Testis (tissue), 2 donors: ENCODE measurements at regions not wholly inside any gene's neighbourhood (a gene's known extent, or its start where the extent isn't known, plus 50 kb on each side); places are given as distances from the start of the nearest gene placed in this dataset.

Experiments
- DNase-seq: peaks from one replicate; pipeline ENCODE4 v3.0.0-alpha.2; 2019
- H3K27ac ChIP-seq, 2 donors: fragments of 200-600 bp; sonication (generic); one replicate each; pipeline ENCODE4 v1.5.1; 2019
- H3K27me3 ChIP-seq: fragments of 200-600 bp; sonication (generic); one replicate; pipeline ENCODE4 v1.5.1; 2019
- H3K36me3 ChIP-seq: fragments of 200-600 bp; sonication (generic); one replicate; pipeline ENCODE4 v1.5.1; 2017; ENCODE audit warnings: low read depth; ENCODE audit errors: missing control alignments
- H3K4me1 ChIP-seq: fragments of 200-600 bp; sonication (generic); one replicate; pipeline ENCODE4 v1.5.1; 2019
- H3K4me3 ChIP-seq, 2 donors: fragments of 200-600 bp; sonication (generic); one replicate each; pipeline ENCODE4 v1.5.1; 2017 to 2019
- H3K9me3 ChIP-seq: fragments of 200-600 bp; sonication (generic); one replicate; pipeline ENCODE4 v1.5.1; 2017
- CTCF ChIP-seq, 3 experiments: fragments of 450-650 bp in 2 of 3; fragments of 200-600 bp in 1 of 3; sonication (generic) in 1 of 3; IDR thresholded peaks; one replicate each; pipeline ENCODE4 v1.5.1; 2016 to 2019; ENCODE audit warnings: antibody characterized with exemption in 3 of 3, mild to moderate bottlenecking in 2 of 3, moderate library complexity in 1 of 3
- POLR2A ChIP-seq: fragments of 450-650 bp; IDR thresholded peaks from one replicate; pipeline ENCODE4 v1.6.1; 2017; ENCODE audit warnings: antibody characterized with exemption, mild to moderate bottlenecking, moderate library complexity
- WGBS, 2 donors: methylation state at CpG; one replicate each; pipeline ENCODE4 v1.1.5; 2018; 5-methylcytosine and 5-hydroxymethylcytosine counted together
- intact Hi-C: fragments of 100-400 bp; cut with DNase I; formaldehyde crosslinking; loops from one replicate; pipeline ENCODE4 v1.15.1; 2023; ENCODE audit warnings: low total_unique reads

- intact Hi-C loops: no loop called here
- Histone ChIP-seq H3K36me3 (no peaks in the 10 kb centered on the region), H3K27ac (peak overlapping the region in 1 of 2 donors; percentile 44), H3K27me3 (no peaks in the 10 kb centered on the region), H3K9me3 (no peaks in the 10 kb centered on the region), H3K4me3 (no peak overlapping the region), H3K4me1 (peaks cover 4% of the 10 kb centered on the region)
- 38 to 42% methylated on average over 8 of the region's 8 CpGs for WGBS, 2 donors
- DNase-seq: peak; percentile 38
- TF ChIP-seq POLR2A: no peak
- TF ChIP-seq CTCF (IDR thresholded peaks at IDR 0.05): no peak
These were observed 142.4 kb upstream of the ZNF236 start for GRCh38 chr18:76679945-76680344.

DNA sequence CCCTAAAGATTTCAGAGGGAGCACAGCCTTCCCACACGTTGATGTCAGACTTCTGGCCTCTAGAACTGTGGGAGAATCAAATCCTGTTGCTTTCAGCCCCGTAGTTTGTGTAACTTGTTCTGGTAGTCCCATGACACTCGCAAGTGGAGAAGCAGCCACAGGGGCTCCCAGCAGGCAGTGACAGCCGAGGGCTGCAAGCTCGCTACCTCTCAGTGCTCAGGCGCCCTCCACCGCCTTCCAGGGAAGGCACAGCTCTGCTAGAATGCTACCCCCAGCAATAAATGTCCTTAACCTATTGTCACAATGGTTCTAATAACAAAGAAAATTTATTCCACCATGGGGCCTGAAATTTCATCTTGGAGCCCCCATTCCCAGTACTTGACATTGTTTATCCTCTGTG lies 143.1 kb upstream of the ZNF236 start:
- Histone ChIP-seq H3K27me3 (no peaks in the 10 kb centered on the region), H3K36me3 (no peaks in the 10 kb centered on the region), H3K4me3 (no peak overlapping the region), H3K4me1 (peaks cover 4% of the 10 kb centered on the region), H3K27ac (peak overlapping the region in 1 of 2 donors; percentile 44), H3K9me3 (no peaks in the 10 kb centered on the region)
- intact Hi-C loops: no loop called here
- WGBS, 2 donors: 63 to 68% methylated on average over 7 of the region's 7 CpGs
- no peak for TF ChIP-seq POLR2A
- no peak for TF ChIP-seq CTCF (IDR thresholded peaks at IDR 0.05)
- DNase-seq: peak; percentile 62

DNA sequence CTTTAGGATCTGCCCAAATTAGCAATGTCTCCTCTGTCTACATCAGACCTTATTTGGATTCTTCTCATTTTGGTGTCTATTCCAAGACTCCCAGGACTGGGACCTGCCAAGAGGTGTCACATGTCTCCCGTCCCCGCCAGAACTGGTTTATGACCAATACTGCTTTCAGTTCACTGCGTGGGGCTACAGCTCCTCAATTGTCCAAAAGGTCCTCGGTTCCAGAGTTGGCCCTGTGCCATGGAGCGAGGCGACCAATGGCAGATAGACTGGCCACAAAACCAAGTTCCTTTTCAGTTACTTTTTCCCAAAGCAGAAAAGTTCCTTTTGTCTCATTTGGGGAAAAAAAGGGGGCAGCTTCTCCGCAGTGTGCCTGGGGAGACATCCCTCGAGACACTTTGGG lies 144.1 kb upstream of the ZNF236 start:
- no peak for TF ChIP-seq POLR2A
- no peak for TF ChIP-seq CTCF (IDR thresholded peaks at IDR 0.05)
- Histone ChIP-seq H3K4me1 (peaks cover 4% of the 10 kb centered on the region), H3K36me3 (no peaks in the 10 kb centered on the region), H3K27ac (no peak overlapping the region), H3K9me3 (no peaks in the 10 kb centered on the region), H3K27me3 (no peaks in the 10 kb centered on the region), H3K4me3 (no peak overlapping the region)
- intact Hi-C loops: no loop called here
- no peak for DNase-seq
- 73 to 85% methylated on average over 8 of the region's 8 CpGs for WGBS, 2 donors

DNA sequence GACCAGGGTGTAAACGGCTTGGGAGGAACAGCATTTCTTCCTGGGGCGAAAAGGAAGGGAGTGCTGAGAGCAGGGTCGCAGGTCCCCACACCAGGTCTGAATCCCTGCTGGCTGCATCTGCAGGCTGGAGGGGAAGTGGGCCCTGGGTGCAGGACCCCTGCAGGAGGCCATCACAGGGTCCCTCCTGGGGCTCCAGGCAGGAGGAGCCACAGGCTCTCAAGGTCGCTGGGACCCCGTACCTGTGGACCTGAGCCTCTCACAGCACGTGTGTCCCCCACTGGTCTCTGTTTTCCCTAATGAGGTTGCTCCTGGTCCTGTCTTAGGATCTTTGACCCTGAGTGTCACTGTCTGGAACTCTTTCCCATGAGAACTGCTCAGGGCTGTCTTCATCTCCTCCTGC lies 147.8 kb upstream of the ZNF236 start:
- 89 to 93% methylated on average over 6 of the region's 6 CpGs for WGBS, 2 donors
- intact Hi-C loops: no loop called here
- Histone ChIP-seq H3K27ac (no peak overlapping the region), H3K9me3 (no peaks in the 10 kb centered on the region), H3K27me3 (no peaks in the 10 kb centered on the region), H3K4me1 (peaks cover 4% of the 10 kb centered on the region), H3K4me3 (no peak overlapping the region), H3K36me3 (no peaks in the 10 kb centered on the region)
- TF ChIP-seq POLR2A (no peak), CTCF (IDR thresholded peaks at IDR 0.05) (no peak)
- DNase-seq: no peak

DNA sequence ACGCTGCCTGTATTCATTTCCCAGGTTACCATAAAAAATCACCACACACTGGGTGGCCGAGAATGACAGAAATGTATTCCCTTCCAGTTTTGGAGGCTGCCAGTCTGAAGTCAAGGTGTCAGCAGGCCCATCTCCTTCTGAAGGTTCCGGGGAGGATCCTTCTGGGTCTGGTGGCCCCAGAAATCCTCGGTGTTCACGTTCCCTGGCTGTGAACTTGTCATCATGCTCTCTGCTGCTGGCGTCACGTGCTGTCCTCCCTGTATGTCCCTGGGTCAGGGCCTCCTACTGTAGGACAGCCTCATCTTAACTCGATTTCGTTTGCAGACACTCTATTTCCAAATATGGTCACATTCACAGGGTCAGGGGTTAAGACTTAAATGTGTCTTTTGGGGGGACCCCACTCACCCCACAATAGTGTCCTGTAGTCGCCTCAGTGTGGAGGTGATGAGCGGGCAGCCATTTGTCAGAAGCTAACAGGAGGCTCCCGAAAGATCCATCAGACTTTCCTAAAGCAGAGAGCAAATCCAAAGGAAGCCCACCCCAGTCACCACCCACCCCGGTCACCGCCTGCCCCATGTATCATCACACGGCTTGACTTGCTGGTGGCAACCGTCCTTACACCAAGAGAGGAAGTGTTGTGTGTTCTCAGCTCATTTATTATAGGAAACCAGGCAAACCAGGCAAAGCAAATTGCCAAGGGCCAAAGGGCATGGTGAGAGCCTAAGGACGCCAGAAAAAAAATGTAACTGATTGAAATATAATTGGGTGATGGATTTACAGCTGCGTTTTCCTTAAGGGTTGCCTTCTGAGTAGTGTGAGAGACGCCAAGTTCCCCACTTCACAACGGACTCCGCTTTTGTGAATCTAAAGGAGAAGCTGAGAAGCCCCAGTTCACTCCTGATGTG lies 148.8 kb upstream of the ZNF236 start:
- Histone ChIP-seq H3K27ac (no peak overlapping the region), H3K36me3 (no peaks in the 10 kb centered on the region), H3K9me3 (no peaks in the 10 kb centered on the region), H3K4me1 (peaks cover under 1% of the 10 kb centered on the region), H3K27me3 (no peaks in the 10 kb centered on the region), H3K4me3 (no peak overlapping the region)
- intact Hi-C loops: no loop called here
- 88 to 93% methylated on average over 21 of the region's 21 CpGs for WGBS, 2 donors
- TF ChIP-seq CTCF (IDR thresholded peaks at IDR 0.05) (no peak), POLR2A (no peak)
- no peak for DNase-seq
